CD4-positive, CD25-positive, alpha-beta regulatory T cell (primary cell): ENCODE measurements at regions not wholly inside any gene's neighbourhood (a gene's known extent, or its start where the extent isn't known, plus 50 kb on each side); places are given as distances from the start of the nearest gene placed in this dataset.
"Not testable (repeated sequence)": the region's sequence is repeated elsewhere in the genome, so short reads cannot be mapped to it uniquely, and the experiment has no call there.

Experiments used
- ATAC-seq, 2 donors: fragments of 150-1000 bp; cut with Tn5 transposase; one replicate each; pipeline ENCODE4 v1.10.0; 2021; ENCODE audit warnings: low read depth in 2 of 2, moderate number of reproducible peaks in 2 of 2, moderate library complexity in 1 of 2
- DNase-seq, 3 donors: peaks; one replicate each; pipeline versions ENCODE4 v3.0.0 to v3.0.0-alpha.2; 2012 to 2022; ENCODE audit warnings: mixed read lengths in 1 of 3
- H3K27ac ChIP-seq: one replicate; pipeline ENCODE4 v1.7.0; 2013; ENCODE audit warnings: mild to moderate bottlenecking, low read length; ENCODE audit not compliant: insufficient read depth, poor library complexity, severe bottlenecking
- H3K27me3 ChIP-seq: one replicate; pipeline ENCODE4 v1.7.0; 2013; ENCODE audit warnings: low read length; ENCODE audit not compliant: control insufficient read depth, insufficient read depth
- H3K36me3 ChIP-seq: one replicate; pipeline ENCODE4 v1.7.0; 2013; ENCODE audit warnings: mild to moderate bottlenecking, low read length, moderate library complexity; ENCODE audit not compliant: control insufficient read depth, insufficient read depth
- H3K4me1 ChIP-seq: 2 replicates; pipeline ENCODE4 v1.7.0; 2013; ENCODE audit warnings: mild to moderate bottlenecking, low read length; ENCODE audit not compliant: insufficient read depth, control insufficient read depth, poor library complexity, severe bottlenecking
- H3K4me3 ChIP-seq: one replicate; pipeline ENCODE4 v1.7.0; 2013; ENCODE audit warnings: low read depth, mild to moderate bottlenecking, low read length, moderate library complexity
- H3K9me3 ChIP-seq, 2 experiments: 1 replicate in 1 of 2; 2 replicates in 1 of 2; pipeline ENCODE4 v1.7.0; 2013; ENCODE audit warnings: low read length in 2 of 2, mild to moderate bottlenecking in 1 of 2, moderate library complexity in 1 of 2; ENCODE audit not compliant: control insufficient read depth in 2 of 2
- H3K27ac Mint-ChIP-seq, 3 donors: one replicate each; pipeline ENCODE4 v1.8.0; 2020 to 2022; ENCODE audit warnings: mild to moderate bottlenecking in 3 of 3, mixed read lengths in 3 of 3, moderate library complexity in 2 of 3
- H3K27me3 Mint-ChIP-seq: one replicate; pipeline ENCODE4 v1.8.0; 2022; ENCODE audit warnings: mild to moderate bottlenecking, mixed read lengths
- H3K36me3 Mint-ChIP-seq: one replicate; pipeline ENCODE4 v1.8.0; 2020; ENCODE audit warnings: mixed read lengths
- H3K4me1 Mint-ChIP-seq, 4 donors: one replicate each; pipeline ENCODE4 v1.8.0; 2020 to 2022; ENCODE audit warnings: mixed read lengths in 4 of 4, mild to moderate bottlenecking in 1 of 4
- H3K4me3 Mint-ChIP-seq, 4 donors: one replicate each; pipeline ENCODE4 v1.8.0; 2020 to 2022; ENCODE audit warnings: mild to moderate bottlenecking in 4 of 4, mixed read lengths in 4 of 4, moderate library complexity in 3 of 4
- H3K9me3 Mint-ChIP-seq, 7 donors: one replicate each; pipeline ENCODE4 v1.8.0; 2020 to 2022; ENCODE audit warnings: mixed read lengths in 7 of 7, mild to moderate bottlenecking in 3 of 7, moderate library complexity in 2 of 7

GRCh38 chr5:30387974-30388632 is 805.4 kb upstream of the CDH6 start:
- H3K27me3 ChIP-seq: no peaks in the 10 kb centered on the region
- H3K4me3 ChIP-seq: no peak overlapping the region
- peaks cover 0 to 3% of the 10 kb centered on the region in 2 experiments for H3K9me3 ChIP-seq
- no peak overlapping the region for H3K27ac Mint-ChIP-seq
- H3K4me1 ChIP-seq: no peaks in the 10 kb centered on the region
- no peak overlapping the region for H3K4me3 Mint-ChIP-seq
- H3K9me3 Mint-ChIP-seq: peaks cover 0 to 33% (median 9%) of the 10 kb centered on the region in 7 donors
- no peak overlapping the region for H3K27ac ChIP-seq
- no peaks in the 10 kb centered on the region for H3K4me1 Mint-ChIP-seq
- no peaks in the 10 kb centered on the region for H3K36me3 ChIP-seq
- DNase-seq (no peak), ATAC-seq (no peak)
- H3K36me3 Mint-ChIP-seq: no peaks in the 10 kb centered on the region
- no peaks in the 10 kb centered on the region for H3K27me3 Mint-ChIP-seq

- Histone ChIP-seq H3K4me3 (no peak overlapping the region), H3K9me3 (peaks cover 3 to 5% of the 10 kb centered on the region in 2 experiments), H3K36me3 (no peaks in the 10 kb centered on the region), H3K27ac (no peak overlapping the region), H3K27me3 (no peaks in the 10 kb centered on the region), H3K4me1 (no peaks in the 10 kb centered on the region)
- Mint-ChIP-seq H3K36me3 (no peaks in the 10 kb centered on the region), H3K4me3 (no peak overlapping the region), H3K9me3 (peaks cover 4 to 36% (median 9%) of the 10 kb centered on the region in 7 donors), H3K4me1 (no peaks in the 10 kb centered on the region), H3K27ac (no peak overlapping the region), H3K27me3 (no peaks in the 10 kb centered on the region)
- ATAC-seq: no peak
- no peak for DNase-seq
Measured at GRCh38 chr5:30385754-30386153, 807.7 kb upstream of the CDH6 start.

GRCh38 chr5:30384171-30384570 is 809.3 kb upstream of the CDH6 start:
- H3K4me1 Mint-ChIP-seq: no peaks in the 10 kb centered on the region
- H3K9me3 ChIP-seq: peaks cover 3 to 10% of the 10 kb centered on the region in 2 experiments
- no peaks in the 10 kb centered on the region for H3K27me3 ChIP-seq
- H3K27ac Mint-ChIP-seq: no peak overlapping the region
- H3K36me3 Mint-ChIP-seq: no peaks in the 10 kb centered on the region
- peaks cover 4 to 33% (median 9%) of the 10 kb centered on the region in 7 donors for H3K9me3 Mint-ChIP-seq
- H3K36me3 ChIP-seq: no peaks in the 10 kb centered on the region
- H3K27ac ChIP-seq: no peak overlapping the region
- no peaks in the 10 kb centered on the region for H3K4me1 ChIP-seq
- no peak overlapping the region for H3K4me3 ChIP-seq
- DNase-seq: no peak
- H3K4me3 Mint-ChIP-seq: no peak overlapping the region
- H3K27me3 Mint-ChIP-seq: no peaks in the 10 kb centered on the region
- ATAC-seq: no peak

GRCh38 chr5:30380228-30380627 is 813.3 kb upstream of the CDH6 start:
- H3K27me3 ChIP-seq: no peaks in the 10 kb centered on the region
- Mint-ChIP-seq H3K27me3 (no peaks in the 10 kb centered on the region), H3K36me3 (no peaks in the 10 kb centered on the region), H3K4me3 (no peak overlapping the region), H3K9me3 (peaks cover 0 to 14% (median 5%) of the 10 kb centered on the region in 7 donors), H3K27ac (no peak overlapping the region), H3K4me1 (no peaks in the 10 kb centered on the region)
- no peak overlapping the region for H3K27ac ChIP-seq
- H3K9me3 ChIP-seq: peaks cover 3 to 10% of the 10 kb centered on the region in 2 experiments
- no peak overlapping the region for H3K4me3 ChIP-seq
- no peaks in the 10 kb centered on the region for H3K4me1 ChIP-seq
- H3K36me3 ChIP-seq: no peaks in the 10 kb centered on the region
- ATAC-seq: no peak
- no peak for DNase-seq

GRCh38 chr5:30376848-30377247 is 816.6 kb upstream of the CDH6 start:
- H3K4me3 ChIP-seq: no peak overlapping the region
- Mint-ChIP-seq H3K4me1 (no peaks in the 10 kb centered on the region), H3K36me3 (no peaks in the 10 kb centered on the region), H3K27ac (no peak overlapping the region), H3K4me3 (no peak overlapping the region), H3K9me3 (peaks cover 0 to 17% (median 7%) of the 10 kb centered on the region in 7 donors), H3K27me3 (no peaks in the 10 kb centered on the region)
- H3K27ac ChIP-seq: no peak overlapping the region
- no peaks in the 10 kb centered on the region for H3K36me3 ChIP-seq
- H3K27me3 ChIP-seq: no peaks in the 10 kb centered on the region
- peaks cover 0 to 10% of the 10 kb centered on the region in 2 experiments for H3K9me3 ChIP-seq
- DNase-seq: no peak
- H3K4me1 ChIP-seq: no peaks in the 10 kb centered on the region
- ATAC-seq: no peak

- Histone ChIP-seq H3K4me3 (no peak overlapping the region), H3K4me1 (no peaks in the 10 kb centered on the region), H3K27me3 (no peaks in the 10 kb centered on the region), H3K36me3 (no peaks in the 10 kb centered on the region), H3K9me3 (peaks cover 3 to 5% of the 10 kb centered on the region in 2 experiments), H3K27ac (no peak overlapping the region)
- DNase-seq: no peak
- H3K27me3 Mint-ChIP-seq: no peaks in the 10 kb centered on the region
- no peak for ATAC-seq
- peaks cover 3 to 25% (median 15%) of the 10 kb centered on the region in 7 donors for H3K9me3 Mint-ChIP-seq
- H3K27ac Mint-ChIP-seq: no peak overlapping the region
- H3K4me3 Mint-ChIP-seq: no peak overlapping the region
- no peaks in the 10 kb centered on the region for H3K4me1 Mint-ChIP-seq
- H3K36me3 Mint-ChIP-seq: no peaks in the 10 kb centered on the region
Measured at GRCh38 chr5:30368064-30368463, 825.4 kb upstream of the CDH6 start.

- H3K36me3 Mint-ChIP-seq, H3K4me1 Mint-ChIP-seq: not testable (repeated sequence)
Measured at GRCh38 chr5:30365031-30365430, 828.5 kb upstream of the CDH6 start.

GRCh38 chr5:30357371-30357770 is 836.1 kb upstream of the CDH6 start:
- Mint-ChIP-seq H3K36me3 (no peaks in the 10 kb centered on the region), H3K27ac (no peak overlapping the region), H3K4me1 (no peaks in the 10 kb centered on the region), H3K4me3 (no peak overlapping the region), H3K27me3 (no peaks in the 10 kb centered on the region), H3K9me3 (peaks cover 0 to 29% (median 6%) of the 10 kb centered on the region in 7 donors)
- DNase-seq (no peak), ATAC-seq (no peak)
- Histone ChIP-seq H3K27ac (no peak overlapping the region), H3K9me3 (peaks cover 0 to 3% of the 10 kb centered on the region in 2 experiments), H3K4me3 (no peak overlapping the region), H3K27me3 (no peaks in the 10 kb centered on the region), H3K4me1 (no peaks in the 10 kb centered on the region), H3K36me3 (no peaks in the 10 kb centered on the region)

More at GRCh38 chr5:30365031-30365430, 828.5 kb upstream of the CDH6 start:
- not testable (repeated sequence) for H3K27ac Mint-ChIP-seq, H3K9me3 ChIP-seq, H3K27me3 ChIP-seq, H3K36me3 ChIP-seq, H3K27ac ChIP-seq, H3K4me3 ChIP-seq, DNase-seq, H3K27me3 Mint-ChIP-seq, H3K4me3 Mint-ChIP-seq, ATAC-seq, H3K4me1 ChIP-seq
- H3K9me3 Mint-ChIP-seq: peaks cover 2 to 36% (median 12%) of the 10 kb centered on the region in 7 donors
